A549 (cell line): ENCODE measurements at regions not wholly inside any gene's neighbourhood (a gene's known extent, or its start where the extent isn't known, plus 50 kb on each side); places are given as distances from the start of the nearest gene placed in this dataset.

Experiments used
- ATAC-seq, 2 experiments: fragments of 200-7000 bp in 1 of 2; fragments of >200 bp in 1 of 2; cut with Nextera tagmentation in 1 of 2; cut with Tn5 transposase in 1 of 2; 3 replicates each; pipeline versions ENCODE4 v1.8.0 to v1.9.1; 2018 to 2020; ENCODE audit warnings: mild to moderate bottlenecking in 1 of 2, moderate library complexity in 1 of 2
- CTCF ChIA-PET: fragments of 300-600 bp; sonication (Branson Sonifier 250); formaldehyde crosslinking; extraction: SDS; loops from one replicate; lab custom pipeline; 2021; ENCODE audit warnings: antibody characterized with exemption, inconsistent platforms; lab: Yijun Ruan, JAX
- POLR2A ChIA-PET: fragments of 350-600 bp; formaldehyde crosslinking; extraction: SDS; loops from one replicate; lab custom pipeline; 2021; ENCODE audit warnings: antibody characterized with exemption, inconsistent platforms; lab: Yijun Ruan, JAX
- DNase-seq, 2 experiments: peaks; one replicate each; pipeline versions ENCODE4 v3.0.0 to v3.0.0-alpha.2; 2011 to 2016; ENCODE audit warnings: low read depth in 1 of 2, low spot score in 1 of 2
- FAIRE-seq: peaks from 2 replicates; lab custom pipeline; 2011; peaks lifted over from hg19 to GRCh38; lab: Jason Lieb, UNC
- H3K27ac ChIP-seq, 2 experiments: fragments of >200 bp; sonication (Bioruptor Twin); formaldehyde crosslinking; 3 replicates each; pipeline ENCODE4 v1.5.1; 2016 to 2017
- H3K4me1 ChIP-seq: fragments of >200 bp; sonication (Bioruptor Twin); formaldehyde crosslinking; 3 replicates; pipeline ENCODE4 v1.6.1; 2016
- H3K4me2 ChIP-seq: fragments of >200 bp; sonication (Bioruptor Twin); formaldehyde crosslinking; 3 replicates; pipeline ENCODE4 v1.6.1; 2016
- H3K4me3 ChIP-seq: fragments of >200 bp; sonication (Bioruptor Twin); formaldehyde crosslinking; 3 replicates; pipeline ENCODE4 v1.5.1; 2016
- H3K9me3 ChIP-seq: fragments of >200 bp; sonication (Bioruptor Twin); formaldehyde crosslinking; 3 replicates; pipeline ENCODE4 v1.6.1; 2016
- BHLHE40 ChIP-seq: IDR thresholded peaks from 2 replicates; pipeline ENCODE4 v1.6.1; 2012; ENCODE audit warnings: low read depth, low read length, inconsistent platforms
- CHD2 ChIP-seq: fragments of 150-350 bp; IDR thresholded peaks from 2 replicates; pipeline ENCODE4 v1.6.1; 2014; ENCODE audit warnings: low read length; ENCODE audit not compliant: partially characterized antibody
- CTCF ChIP-seq: fragments of >200 bp; sonication (Bioruptor Twin); formaldehyde crosslinking; IDR thresholded peaks from 3 replicates; pipeline ENCODE4 v1.5.1; 2016
- E2F6 ChIP-seq: IDR thresholded peaks from 2 replicates; pipeline ENCODE4 v1.6.1; 2012; ENCODE audit warnings: low read depth, borderline replicate concordance
- EHF ChIP-seq: fragments of 250-450 bp; sonication (Bioruptor Pico); IDR thresholded peaks from 2 replicates; pipeline ENCODE4 v1.5.0; 2020; ENCODE audit warnings: mild to moderate bottlenecking
- HEYL ChIP-seq: fragments of 250-450 bp; sonication (Bioruptor Pico); IDR thresholded peaks from 2 replicates; pipeline ENCODE4 v1.8.0; 2021; ENCODE audit warnings: mild to moderate bottlenecking, moderate library complexity
- HMGXB4 ChIP-seq: fragments of 250-450 bp; sonication (Bioruptor Pico); IDR thresholded peaks from 2 replicates; pipeline ENCODE4 v1.5.0; 2021; ENCODE audit warnings: mild to moderate bottlenecking, moderate library complexity, borderline replicate concordance
- HOXA7 ChIP-seq: fragments of 250-450 bp; sonication (Bioruptor Pico); IDR thresholded peaks from 2 replicates; pipeline ENCODE4 v1.5.0; 2020; ENCODE audit warnings: mild to moderate bottlenecking, moderate library complexity
- HOXB5 ChIP-seq: fragments of 250-450 bp; sonication (Bioruptor Pico); IDR thresholded peaks from 2 replicates; pipeline ENCODE4 v1.5.0; 2020; ENCODE audit warnings: mild to moderate bottlenecking, moderate library complexity
- MAZ ChIP-seq: fragments of 150-350 bp; IDR thresholded peaks from 2 replicates; pipeline ENCODE4 v1.6.1; 2014; ENCODE audit warnings: antibody characterized with exemption, low read depth, low read length, borderline replicate concordance
- MYC ChIP-seq: IDR thresholded peaks from 2 replicates; pipeline ENCODE4 v1.6.1; 2012; ENCODE audit warnings: mild to moderate bottlenecking, inconsistent platforms, low read length, improper control_type of control experiment, borderline replicate concordance
- PHF8 ChIP-seq: fragments of 200-600 bp; sonication (generic); IDR thresholded peaks from 2 replicates; pipeline ENCODE4 v1.6.1; 2016; ENCODE audit warnings: low read depth, mild to moderate bottlenecking, antibody characterized with exemption, moderate library complexity, borderline replicate concordance
- POLR2AphosphoS2 ChIP-seq: conservative IDR thresholded peaks from 2 replicates; pipeline ENCODE4 v1.6.1; 2012; ENCODE audit warnings: low read length, improper control_type of control experiment, inconsistent platforms
- RAD21 ChIP-seq, 2 experiments: fragments of >200 bp in 1 of 2; sonication (Bioruptor Twin) in 1 of 2; formaldehyde crosslinking in 1 of 2; IDR thresholded peaks in 1 of 2; conservative IDR thresholded peaks in 1 of 2; 2 replicates in 1 of 2; 3 replicates in 1 of 2; pipeline ENCODE4 v1.6.1; 2012 to 2018; ENCODE audit warnings: inconsistent platforms in 1 of 2
- TP53 ChIP-seq: fragments of 250-450 bp; sonication (Bioruptor Pico); IDR thresholded peaks from 2 replicates; pipeline ENCODE4 v1.5.0; 2021; ENCODE audit warnings: mild to moderate bottlenecking, moderate library complexity
- ZNF302 ChIP-seq: fragments of 250-450 bp; sonication (Bioruptor Pico); IDR thresholded peaks from 2 replicates; pipeline ENCODE4 v1.9.0; 2021; ENCODE audit warnings: inconsistent platforms, mild to moderate bottlenecking, moderate library complexity
- WGBS: methylation state at CpG from one replicate; pipeline ENCODE4 v1.1.6; 2017; ENCODE audit errors: missing lambda C conversion rate; 5-methylcytosine and 5-hydroxymethylcytosine counted together
- TF ChIP-seq, protein P1 (sequence below): fragments of 200-600 bp; sonication (generic); IDR thresholded peaks from 2 replicates; pipeline ENCODE4 v1.6.1; 2016; ENCODE audit warnings: antibody characterized with exemption, mild to moderate bottlenecking, moderate library complexity
- TF ChIP-seq, protein P2 (sequence below): IDR thresholded peaks from 2 replicates; pipeline ENCODE4 v1.6.1; 2012

- 82% methylated on average over 7 of the region's 7 CpGs for WGBS
- H3K4me1 ChIP-seq, result peaks cover 60% of the 10 kb centered on the region
- no peaks in the 10 kb centered on the region for H3K9me3 ChIP-seq
- POLR2A ChIA-PET, result no interaction called here
- ATAC-seq (no peak), FAIRE-seq (no peak), DNase-seq (no peak)
- CTCF ChIA-PET, result interaction anchor here (0.7 to 13.7 kb wide), 12 partner anchors 9 to 1228 kb away, joined by 3 to 155 read pairs (median 6); no protein-coding TSS in a partner anchor
- no peak overlapping the region for H3K4me2 ChIP-seq
- H3K27ac ChIP-seq, result peak overlapping the region; percentile 12 to 35; a peak in 2 of 6 replicates
- no peak overlapping the region for H3K4me3 ChIP-seq
- no peak for TF ChIP-seq TP53 (CRISPR knock-in tag)
- TF ChIP-seq HOXB5 (CRISPR knock-in tag), result no peak
- no peak for TF ChIP-seq RAD21 (conservative IDR thresholded peaks at IDR 0.05 in 1 of 2, IDR thresholded peaks at IDR 0.05 in 1 of 2)
- no peak for TF ChIP-seq MYC
- TF ChIP-seq CHD2, result no peak
- TF ChIP-seq POLR2AphosphoS2, result no peak
- no peak for TF ChIP-seq ZNF302 (CRISPR knock-in tag)
- TF ChIP-seq E2F6, result no peak
- TF ChIP-seq, protein P1, sequence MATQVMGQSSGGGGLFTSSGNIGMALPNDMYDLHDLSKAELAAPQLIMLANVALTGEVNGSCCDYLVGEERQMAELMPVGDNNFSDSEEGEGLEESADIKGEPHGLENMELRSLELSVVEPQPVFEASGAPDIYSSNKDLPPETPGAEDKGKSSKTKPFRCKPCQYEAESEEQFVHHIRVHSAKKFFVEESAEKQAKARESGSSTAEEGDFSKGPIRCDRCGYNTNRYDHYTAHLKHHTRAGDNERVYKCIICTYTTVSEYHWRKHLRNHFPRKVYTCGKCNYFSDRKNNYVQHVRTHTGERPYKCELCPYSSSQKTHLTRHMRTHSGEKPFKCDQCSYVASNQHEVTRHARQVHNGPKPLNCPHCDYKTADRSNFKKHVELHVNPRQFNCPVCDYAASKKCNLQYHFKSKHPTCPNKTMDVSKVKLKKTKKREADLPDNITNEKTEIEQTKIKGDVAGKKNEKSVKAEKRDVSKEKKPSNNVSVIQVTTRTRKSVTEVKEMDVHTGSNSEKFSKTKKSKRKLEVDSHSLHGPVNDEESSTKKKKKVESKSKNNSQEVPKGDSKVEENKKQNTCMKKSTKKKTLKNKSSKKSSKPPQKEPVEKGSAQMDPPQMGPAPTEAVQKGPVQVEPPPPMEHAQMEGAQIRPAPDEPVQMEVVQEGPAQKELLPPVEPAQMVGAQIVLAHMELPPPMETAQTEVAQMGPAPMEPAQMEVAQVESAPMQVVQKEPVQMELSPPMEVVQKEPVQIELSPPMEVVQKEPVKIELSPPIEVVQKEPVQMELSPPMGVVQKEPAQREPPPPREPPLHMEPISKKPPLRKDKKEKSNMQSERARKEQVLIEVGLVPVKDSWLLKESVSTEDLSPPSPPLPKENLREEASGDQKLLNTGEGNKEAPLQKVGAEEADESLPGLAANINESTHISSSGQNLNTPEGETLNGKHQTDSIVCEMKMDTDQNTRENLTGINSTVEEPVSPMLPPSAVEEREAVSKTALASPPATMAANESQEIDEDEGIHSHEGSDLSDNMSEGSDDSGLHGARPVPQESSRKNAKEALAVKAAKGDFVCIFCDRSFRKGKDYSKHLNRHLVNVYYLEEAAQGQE, result no peak
- TF ChIP-seq, protein P2, sequence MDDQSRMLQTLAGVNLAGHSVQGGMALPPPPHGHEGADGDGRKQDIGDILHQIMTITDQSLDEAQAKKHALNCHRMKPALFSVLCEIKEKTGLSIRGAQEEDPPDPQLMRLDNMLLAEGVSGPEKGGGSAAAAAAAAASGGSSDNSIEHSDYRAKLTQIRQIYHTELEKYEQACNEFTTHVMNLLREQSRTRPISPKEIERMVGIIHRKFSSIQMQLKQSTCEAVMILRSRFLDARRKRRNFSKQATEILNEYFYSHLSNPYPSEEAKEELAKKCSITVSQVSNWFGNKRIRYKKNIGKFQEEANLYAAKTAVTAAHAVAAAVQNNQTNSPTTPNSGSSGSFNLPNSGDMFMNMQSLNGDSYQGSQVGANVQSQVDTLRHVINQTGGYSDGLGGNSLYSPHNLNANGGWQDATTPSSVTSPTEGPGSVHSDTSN, result no peak
- TF ChIP-seq MAZ, result no peak
Observed at GRCh38 chr14:100436745-100437406, 113.7 kb downstream of the SLC25A47 start.

DNA sequence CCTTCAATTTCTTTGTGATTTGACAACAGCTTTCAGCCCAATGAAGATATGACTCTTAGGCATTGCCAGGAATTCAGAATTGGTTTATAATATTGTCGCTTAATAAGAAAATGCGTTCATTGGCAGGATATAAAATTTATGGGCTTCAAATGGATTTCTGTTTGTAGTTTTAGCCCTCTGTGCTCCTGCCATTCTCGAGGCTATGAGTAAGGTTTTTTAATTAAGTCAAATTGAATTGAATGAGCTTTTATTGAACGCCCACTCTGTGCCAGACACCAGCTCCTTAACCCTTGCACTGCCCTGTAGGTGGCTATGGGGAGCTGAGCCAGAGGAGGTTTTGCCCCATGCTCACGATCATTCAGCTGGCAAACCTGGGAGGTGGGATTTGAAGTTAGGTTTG, 115.1 kb downstream of the SLC25A47 start:
- Histone ChIP-seq H3K4me1 (peaks cover 63% of the 10 kb centered on the region), H3K27ac (peak overlapping the region; percentile 70 to 83)
- no peak for DNase-seq
- CTCF ChIA-PET, result interaction anchor here (0.8 to 13.7 kb wide), 14 partner anchors 10 to 1226 kb away, joined by 3 to 155 read pairs (median 28); no protein-coding TSS in a partner anchor
- no peak for TF ChIP-seq HEYL (CRISPR knock-in tag)
- no peak for TF ChIP-seq BHLHE40
- TF ChIP-seq PHF8, result no peak
- no peak for TF ChIP-seq HOXA7 (CRISPR knock-in tag)
- no peak for TF ChIP-seq CHD2
- no peak for TF ChIP-seq CTCF
- TF ChIP-seq EHF, result no peak
- no peak for TF ChIP-seq HMGXB4 (CRISPR knock-in tag)
- TF ChIP-seq, all 56 proteins: peak for 0
- H3K4me2 ChIP-seq, result peak overlapping the region; percentile 60
- 83% methylated on average over 5 of the region's 5 CpGs for WGBS
- no peak for ATAC-seq
- FAIRE-seq, result no peak
- H3K4me3 ChIP-seq, result no peak overlapping the region
- no peaks in the 10 kb centered on the region for H3K9me3 ChIP-seq
- POLR2A ChIA-PET, result interaction anchor here (2.2 to 2.5 kb wide), 2 partner anchors 38 to 53 kb away, joined by 7 to 10 read pairs; no protein-coding TSS in a partner anchor
